Fibroblast of mammary gland (primary cell): ENCODE measurements at regions not wholly inside any gene's neighbourhood (a gene's known extent, or its start where the extent isn't known, plus 50 kb on each side); places are given as distances from the start of the nearest gene placed in this dataset.

ENCODE experiments used
- DNase-seq: peaks from one replicate; pipeline ENCODE4 v3.0.0-alpha.2; 2010; ENCODE audit warnings: low read depth
- H3K4me3 ChIP-seq: 2 replicates; pipeline ENCODE4 v1.5.1; 2011; ENCODE audit warnings: low read depth, mild to moderate bottlenecking, low read length, moderate library complexity; ENCODE audit not compliant: control insufficient read depth
- CTCF ChIP-seq: conservative IDR thresholded peaks from 2 replicates; pipeline ENCODE4 v1.5.1; 2011; ENCODE audit warnings: low read depth, low read length, inconsistent platforms; ENCODE audit not compliant: control insufficient read depth, insufficient read depth

- no peak overlapping the region for H3K4me3 ChIP-seq
- TF ChIP-seq CTCF = no peak
- no peak for DNase-seq
Measured at GRCh38 chr22:49678842-49679170, 148.9 kb downstream of the BRD1 start.

- no peak overlapping the region for H3K4me3 ChIP-seq
- no peak for TF ChIP-seq CTCF
- DNase-seq = no peak
Measured at GRCh38 chr22:49678137-49678841, 149.4 kb downstream of the BRD1 start.

GRCh38 chr22:49677495-49677889 is 150.2 kb downstream of the BRD1 start:
- DNase-seq = no peak
- no peak for TF ChIP-seq CTCF
- H3K4me3 ChIP-seq = no peak overlapping the region

- TF ChIP-seq CTCF = no peak
- no peak overlapping the region for H3K4me3 ChIP-seq
- no peak for DNase-seq
Measured at GRCh38 chr22:49676783-49677494, 150.7 kb downstream of the BRD1 start.

- no peak overlapping the region for H3K4me3 ChIP-seq
- no peak for TF ChIP-seq CTCF
- DNase-seq = no peak
Measured at GRCh38 chr22:49676230-49676629, 151.4 kb downstream of the BRD1 start.

- no peak for TF ChIP-seq CTCF
Measured at GRCh38 chr22:49674479-49675050, 153.1 kb downstream of the BRD1 start.

More at GRCh38 chr22:49674479-49675050, 153.1 kb downstream of the BRD1 start:
- no peak for DNase-seq
- H3K4me3 ChIP-seq = no peak overlapping the region
